H9 (cell line): ENCODE measurements at regions not wholly inside any gene's neighbourhood (a gene's known extent, or its start where the extent isn't known, plus 50 kb on each side); places are given as distances from the start of the nearest gene placed in this dataset.
A peak's percentile ranks its signal among the peaks of the same experiment; 100 is the strongest.

Experiments
- DNase-seq: peaks from one replicate; pipeline ENCODE4 v3.0.0-alpha.2; 2017
- H2AFZ ChIP-seq: one replicate; pipeline ENCODE4 v1.6.1; 2013; ENCODE audit warnings: mild to moderate bottlenecking, low read length, control low read depth, moderate library complexity
- H2AK5ac ChIP-seq: 2 replicates; pipeline ENCODE4 v1.6.1; 2013; ENCODE audit warnings: low read length, control low read depth, mixed read lengths; ENCODE audit not compliant: insufficient read length
- H2BK120ac ChIP-seq: one replicate; pipeline ENCODE4 v1.6.1; 2013; ENCODE audit warnings: low read depth, mild to moderate bottlenecking, low read length, control low read depth, inconsistent platforms; ENCODE audit not compliant: poor library complexity, severe bottlenecking
- H2BK12ac ChIP-seq: 2 replicates; pipeline ENCODE4 v1.6.1; 2013; ENCODE audit warnings: low read length, control low read depth, mixed read lengths, low read depth; ENCODE audit not compliant: insufficient read length
- H2BK15ac ChIP-seq: 2 replicates; pipeline ENCODE4 v1.6.1; 2013; ENCODE audit warnings: low read depth, low read length, control low read depth
- H2BK20ac ChIP-seq: one replicate; pipeline ENCODE4 v1.6.1; 2013; ENCODE audit warnings: low read depth, mild to moderate bottlenecking, low read length, control low read depth, inconsistent platforms; ENCODE audit not compliant: poor library complexity, severe bottlenecking
- H2BK5ac ChIP-seq: 2 replicates; pipeline ENCODE4 v1.6.1; 2013; ENCODE audit warnings: low read length, control low read depth, mixed read lengths; ENCODE audit not compliant: insufficient read length
- H3K14ac ChIP-seq: 2 replicates; pipeline ENCODE4 v1.6.1; 2013; ENCODE audit warnings: low read length, control low read depth; ENCODE audit not compliant: insufficient read depth
- H3K18ac ChIP-seq: 2 replicates; pipeline ENCODE4 v1.6.1; 2013; ENCODE audit warnings: low read depth, mild to moderate bottlenecking, mixed read lengths, low read length, control low read depth; ENCODE audit not compliant: insufficient read length
- H3K23ac ChIP-seq: 2 replicates; pipeline ENCODE4 v1.6.1; 2013; ENCODE audit warnings: low read length, control low read depth, mixed read lengths, low read depth; ENCODE audit not compliant: insufficient read length
- H3K23me2 ChIP-seq: 2 replicates; pipeline ENCODE4 v1.6.1; 2013; ENCODE audit warnings: low read depth, mild to moderate bottlenecking, mixed read lengths, low read length, control low read depth; ENCODE audit not compliant: insufficient read length, poor library complexity, severe bottlenecking
- H3K27ac ChIP-seq: 2 replicates; pipeline ENCODE4 v1.5.1; 2013; ENCODE audit warnings: low read length, control low read depth, mixed read lengths, low read depth; ENCODE audit not compliant: insufficient read length
- H3K27me3 ChIP-seq: 2 replicates; pipeline ENCODE4 v1.6.1; 2013; ENCODE audit warnings: low read length, control low read depth, inconsistent platforms; ENCODE audit not compliant: insufficient read depth
- H3K4ac ChIP-seq: 2 replicates; pipeline ENCODE4 v1.6.1; 2013; ENCODE audit warnings: low read depth, mild to moderate bottlenecking, control low read depth, inconsistent platforms, low read length, moderate library complexity
- H3K4me1 ChIP-seq: 2 replicates; pipeline ENCODE4 v1.6.1; 2013; ENCODE audit warnings: low read length, control low read depth, inconsistent platforms; ENCODE audit not compliant: insufficient read depth
- H3K4me2 ChIP-seq: 2 replicates; pipeline ENCODE4 v1.6.1; 2013; ENCODE audit warnings: low read length, control low read depth, mixed read lengths; ENCODE audit not compliant: insufficient read length, insufficient read depth
- H3K56ac ChIP-seq: 2 replicates; pipeline ENCODE4 v1.6.1; 2013; ENCODE audit warnings: low read depth, mild to moderate bottlenecking, mixed read lengths, low read length, control low read depth; ENCODE audit not compliant: insufficient read length
- H3K79me1 ChIP-seq: 2 replicates; pipeline ENCODE4 v1.6.1; 2013; ENCODE audit warnings: low read depth, mild to moderate bottlenecking, moderate library complexity, low read length, control low read depth, inconsistent platforms; ENCODE audit not compliant: insufficient read depth, poor library complexity, severe bottlenecking
- H3K79me2 ChIP-seq: 2 replicates; pipeline ENCODE4 v1.6.1; 2013; ENCODE audit warnings: low read length, control low read depth, inconsistent platforms; ENCODE audit not compliant: insufficient read depth
- H3K9ac ChIP-seq: 2 replicates; pipeline ENCODE4 v1.6.1; 2013; ENCODE audit warnings: low read length, control low read depth, mixed read lengths; ENCODE audit not compliant: insufficient read length; ENCODE audit errors: extremely low read depth
- H3K9me3 ChIP-seq: one replicate; pipeline ENCODE4 v1.6.1; 2013; ENCODE audit warnings: low read depth, low read length, inconsistent platforms; ENCODE audit not compliant: control insufficient read depth
- H3T11ph ChIP-seq: one replicate; pipeline ENCODE4 v1.6.1; 2013; ENCODE audit warnings: mild to moderate bottlenecking, low read length, control low read depth, inconsistent platforms
- H4K20me1 ChIP-seq: one replicate; pipeline ENCODE4 v1.6.1; 2013; ENCODE audit not compliant: control insufficient read depth, insufficient read length, insufficient read depth
- H4K5ac ChIP-seq: 2 replicates; pipeline ENCODE4 v1.6.1; 2013; ENCODE audit warnings: low read depth, mild to moderate bottlenecking, mixed read lengths, low read length, control low read depth; ENCODE audit not compliant: insufficient read length
- H4K8ac ChIP-seq: replicated peaks from 2 replicates; pipeline ENCODE4 v1.6.1; 2013; ENCODE audit warnings: low read length, control low read depth, mixed read lengths, low read depth; ENCODE audit not compliant: insufficient read length
- H4K91ac ChIP-seq: 2 replicates; pipeline ENCODE4 v1.6.1; 2013; ENCODE audit warnings: low read depth, mild to moderate bottlenecking, moderate library complexity, mixed read lengths, low read length, control low read depth; ENCODE audit not compliant: insufficient read length
- H3K27ac Mint-ChIP-seq, 3 experiments: 2 replicates in 2 of 3; 3 replicates in 1 of 3; pipeline ENCODE4 v1.8.0; 2020 to 2021; ENCODE audit warnings: mixed read lengths in 3 of 3, mild to moderate bottlenecking in 1 of 3, moderate library complexity in 1 of 3
- H3K27me3 Mint-ChIP-seq: 2 replicates; pipeline ENCODE4 v1.8.0; 2021; ENCODE audit warnings: low read depth, mild to moderate bottlenecking, moderate library complexity, mixed read lengths
- H3K36me3 Mint-ChIP-seq, 3 experiments: 2 replicates in 2 of 3; 3 replicates in 1 of 3; pipeline ENCODE4 v1.8.0; 2020 to 2021; ENCODE audit warnings: low read depth in 3 of 3, mixed read lengths in 3 of 3; ENCODE audit not compliant: insufficient read depth in 1 of 3
- H3K4me1 Mint-ChIP-seq, 2 experiments: 2 replicates each; pipeline ENCODE4 v1.8.0; 2020; ENCODE audit warnings: mixed read lengths in 2 of 2
- H3K4me3 Mint-ChIP-seq, 2 experiments: 2 replicates in 1 of 2; 3 replicates in 1 of 2; pipeline ENCODE4 v1.8.0; 2020 to 2021; ENCODE audit warnings: mild to moderate bottlenecking in 2 of 2, mixed read lengths in 2 of 2, moderate library complexity in 1 of 2
- H3K9me3 Mint-ChIP-seq, 2 experiments: 2 replicates in 1 of 2; 3 replicates in 1 of 2; pipeline ENCODE4 v1.8.0; 2020; ENCODE audit warnings: mild to moderate bottlenecking in 2 of 2, mixed read lengths in 2 of 2, moderate library complexity in 1 of 2
- WGBS: extraction: QIAGEN DNeasy Blood & Tissue Kit; methylation state at CpG from one replicate; pipeline ENCODE4 v1.1.7; 2013; ENCODE audit warnings: missing lambda C conversion rate, low lambda C conversion rate, mixed read lengths; ENCODE audit not compliant: insufficient read length; ENCODE audit errors: extremely low coverage; 5-methylcytosine and 5-hydroxymethylcytosine counted together
- TF ChIP-seq, protein P1 (sequence below): fragments of 200-600 bp; sonication (generic); conservative IDR thresholded peaks from 3 replicates; pipeline ENCODE4 v1.8.0; 2021; ENCODE audit warnings: antibody characterized with exemption, mild to moderate bottlenecking

DNA sequence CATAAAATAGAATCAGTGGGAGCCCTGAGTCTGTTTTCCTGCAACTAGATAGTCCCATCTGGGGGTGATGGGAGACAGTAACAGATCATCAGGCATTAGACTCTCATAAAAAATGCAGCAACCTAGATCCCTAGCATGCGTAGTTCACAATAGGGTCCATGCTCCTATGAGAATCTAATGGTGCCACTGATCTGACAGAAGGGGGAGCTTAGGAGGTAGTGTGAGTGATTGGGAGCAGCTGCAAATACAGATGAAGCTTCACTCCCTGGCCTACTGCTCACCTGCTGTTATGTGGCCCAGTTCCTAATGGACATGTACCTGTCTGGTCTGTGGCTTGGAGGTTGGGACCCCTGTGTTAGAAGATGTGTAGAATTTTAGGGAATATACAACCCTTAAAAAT lies 904.5 kb upstream of the EPHA7 start:
- H3K9me3 Mint-ChIP-seq = peaks cover 0 to 1% of the 10 kb centered on the region in 2 experiments; a peak in 2 of 5 replicates
- Histone ChIP-seq H4K8ac (no peak overlapping the region), H2BK120ac (no peak overlapping the region), H3K4me2 (no peak overlapping the region), H3K9me3 (no peaks in the 10 kb centered on the region), H3K14ac (no peak overlapping the region), H2AK5ac (no peak overlapping the region), H3K27me3 (no peaks in the 10 kb centered on the region), H3T11ph (no peak overlapping the region), H3K9ac (no peak overlapping the region), H3K23me2 (no peaks in the 10 kb centered on the region), H2BK12ac (no peak overlapping the region), H3K18ac (no peak overlapping the region), H2AFZ (no peak overlapping the region), H3K79me2 (no peaks in the 10 kb centered on the region), H2BK15ac (no peak overlapping the region), H3K4me1 (no peaks in the 10 kb centered on the region), H3K56ac (no peak overlapping the region), H4K5ac (no peak overlapping the region), H2BK5ac (no peak overlapping the region), H3K79me1 (no peaks in the 10 kb centered on the region), H4K91ac (no peak overlapping the region), H4K20me1 (no peaks in the 10 kb centered on the region), H3K23ac (no peak overlapping the region), H3K27ac (no peak overlapping the region), H2BK20ac (no peak overlapping the region), H3K4ac (no peak overlapping the region)
- H3K27me3 Mint-ChIP-seq = no peaks in the 10 kb centered on the region
- H3K36me3 Mint-ChIP-seq = peaks cover 0 to 2% (median 0%) of the 10 kb centered on the region in 3 experiments; a peak in 1 of 7 replicates
- H3K4me1 Mint-ChIP-seq = peaks cover 0 to 2% of the 10 kb centered on the region in 2 experiments; a peak in 1 of 4 replicates
- DNase-seq = peak; percentile 48
- TF ChIP-seq, protein P1, sequence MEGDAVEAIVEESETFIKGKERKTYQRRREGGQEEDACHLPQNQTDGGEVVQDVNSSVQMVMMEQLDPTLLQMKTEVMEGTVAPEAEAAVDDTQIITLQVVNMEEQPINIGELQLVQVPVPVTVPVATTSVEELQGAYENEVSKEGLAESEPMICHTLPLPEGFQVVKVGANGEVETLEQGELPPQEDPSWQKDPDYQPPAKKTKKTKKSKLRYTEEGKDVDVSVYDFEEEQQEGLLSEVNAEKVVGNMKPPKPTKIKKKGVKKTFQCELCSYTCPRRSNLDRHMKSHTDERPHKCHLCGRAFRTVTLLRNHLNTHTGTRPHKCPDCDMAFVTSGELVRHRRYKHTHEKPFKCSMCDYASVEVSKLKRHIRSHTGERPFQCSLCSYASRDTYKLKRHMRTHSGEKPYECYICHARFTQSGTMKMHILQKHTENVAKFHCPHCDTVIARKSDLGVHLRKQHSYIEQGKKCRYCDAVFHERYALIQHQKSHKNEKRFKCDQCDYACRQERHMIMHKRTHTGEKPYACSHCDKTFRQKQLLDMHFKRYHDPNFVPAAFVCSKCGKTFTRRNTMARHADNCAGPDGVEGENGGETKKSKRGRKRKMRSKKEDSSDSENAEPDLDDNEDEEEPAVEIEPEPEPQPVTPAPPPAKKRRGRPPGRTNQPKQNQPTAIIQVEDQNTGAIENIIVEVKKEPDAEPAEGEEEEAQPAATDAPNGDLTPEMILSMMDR = peak; percentile 55; the same call in 2 of the 3 replicates
- peak overlapping the region in 1 of 3 experiments; percentile 65; a peak in 1 of 7 replicates for H3K27ac Mint-ChIP-seq
- no CpG with 5 or more reads among the region's 1 CpG for WGBS
- H3K4me3 Mint-ChIP-seq = no peak overlapping the region
